WTC11 (cell line): ENCODE measurements at regions not wholly inside any gene's neighbourhood (a gene's known extent, or its start where the extent isn't known, plus 50 kb on each side); places are given as distances from the start of the nearest gene placed in this dataset.

ENCODE experiments used
- ATAC-seq: fragments of 200-7000 bp; cut with Tn5 transposase; 2 replicates; pipeline ENCODE4 v1.10.0; 2021; ENCODE audit warnings: mild to moderate bottlenecking, moderate library complexity
- CTCF ChIA-PET: fragments of 300-600 bp; sonication (Branson Sonifier 250); formaldehyde crosslinking; loops from one replicate; lab custom pipeline; 2021; ENCODE audit warnings: antibody characterized with exemption; lab: Charles Lee
- POLR2A ChIA-PET: fragments of 350-600 bp; sonication (Branson Sonifier 250); formaldehyde crosslinking; loops from one replicate; lab custom pipeline; 2021; ENCODE audit warnings: antibody characterized with exemption; lab: Charles Lee
- DNase-seq: peaks from one replicate; pipeline ENCODE4 v3.0.0; 2021; ENCODE audit warnings: low spot score
- H3K27ac Mint-ChIP-seq: 2 replicates; pipeline ENCODE4 v1.8.0; 2021; ENCODE audit warnings: mixed read lengths
- H3K27me3 Mint-ChIP-seq: 2 replicates; pipeline ENCODE4 v1.8.0; 2021; ENCODE audit warnings: low read depth, mild to moderate bottlenecking, moderate library complexity, mixed read lengths
- H3K36me3 Mint-ChIP-seq: 2 replicates; pipeline ENCODE4 v1.8.0; 2021; ENCODE audit warnings: mixed read lengths
- H3K4me1 Mint-ChIP-seq: 2 replicates; pipeline ENCODE4 v1.8.0; 2022; ENCODE audit warnings: mixed read lengths
- H3K4me3 Mint-ChIP-seq: 2 replicates; pipeline ENCODE4 v1.8.0; 2021; ENCODE audit warnings: mild to moderate bottlenecking, moderate library complexity, mixed read lengths
- H3K9me3 Mint-ChIP-seq: 2 replicates; pipeline ENCODE4 v1.8.0; 2021; ENCODE audit warnings: mixed read lengths
- CBFB ChIP-seq: sonication (generic); formaldehyde crosslinking; IDR thresholded peaks from 2 replicates; pipeline ENCODE4 v1.8.1; 2022; ENCODE audit warnings: mild to moderate bottlenecking, low read depth, missing genetic modification reagents
- CREB1 ChIP-seq: sonication (generic); formaldehyde crosslinking; IDR thresholded peaks from 2 replicates; pipeline ENCODE4 v1.8.0; 2023; ENCODE audit warnings: mild to moderate bottlenecking, missing genetic modification reagents
- CREM ChIP-seq: sonication (generic); formaldehyde crosslinking; IDR thresholded peaks from 2 replicates; pipeline ENCODE4 v1.8.1; 2022; ENCODE audit warnings: mild to moderate bottlenecking, missing genetic modification reagents, moderate library complexity
- ETV6 ChIP-seq: sonication (generic); formaldehyde crosslinking; IDR thresholded peaks from 2 replicates; pipeline ENCODE4 v1.8.1; 2022; ENCODE audit warnings: mild to moderate bottlenecking, missing genetic modification reagents
- JUN ChIP-seq: sonication (generic); formaldehyde crosslinking; IDR thresholded peaks from 2 replicates; pipeline ENCODE4 v1.8.0; 2023; ENCODE audit warnings: mild to moderate bottlenecking, missing genetic modification reagents
- MYBL2 ChIP-seq: sonication (generic); formaldehyde crosslinking; IDR thresholded peaks from 2 replicates; pipeline ENCODE4 v1.8.1; 2023; ENCODE audit warnings: mild to moderate bottlenecking, moderate library complexity, missing genetic modification reagents
- NFYB ChIP-seq: sonication (generic); formaldehyde crosslinking; conservative IDR thresholded peaks from 2 replicates; pipeline ENCODE4 v1.8.0; 2022; ENCODE audit warnings: low read depth, missing genetic modification reagents
- OVOL2 ChIP-seq: fragments of 250-450 bp; sonication (Bioruptor Pico); IDR thresholded peaks from 2 replicates; pipeline ENCODE4 v1.9.0; 2021; ENCODE audit warnings: mild to moderate bottlenecking, borderline replicate concordance
- RORB ChIP-seq: fragments of 250-450 bp; sonication (Bioruptor Pico); IDR thresholded peaks from 2 replicates; pipeline ENCODE4 v1.9.0; 2021; ENCODE audit warnings: mild to moderate bottlenecking
- SOX15 ChIP-seq: fragments of 250-450 bp; sonication (Bioruptor Pico); IDR thresholded peaks from 2 replicates; pipeline ENCODE4 v1.9.0; 2021; ENCODE audit warnings: mild to moderate bottlenecking
- SP1 ChIP-seq: sonication (generic); formaldehyde crosslinking; conservative IDR thresholded peaks from 2 replicates; pipeline ENCODE4 v1.8.1; 2022; ENCODE audit warnings: missing genetic modification reagents
- ZNF121 ChIP-seq: sonication (generic); formaldehyde crosslinking; IDR thresholded peaks from 2 replicates; pipeline ENCODE4 v1.8.0; 2023; ENCODE audit warnings: missing genetic modification reagents
- ZNF219 ChIP-seq: sonication (generic); formaldehyde crosslinking; IDR thresholded peaks from 2 replicates; pipeline ENCODE4 v1.8.0; 2023; ENCODE audit warnings: missing genetic modification reagents, mild to moderate bottlenecking, borderline replicate concordance
- ZNF671 ChIP-seq: fragments of 250-450 bp; sonication (Bioruptor Pico); IDR thresholded peaks from 2 replicates; pipeline ENCODE4 v1.8.0; 2021; ENCODE audit warnings: mild to moderate bottlenecking
- TF ChIP-seq, protein P1 (sequence below): sonication (generic); formaldehyde crosslinking; IDR thresholded peaks from 2 replicates; pipeline ENCODE4 v1.8.1; 2023; ENCODE audit warnings: mild to moderate bottlenecking, missing genetic modification reagents, borderline replicate concordance
- TF ChIP-seq, protein P2 (sequence below): fragments of 250-450 bp; sonication (Bioruptor Pico); IDR thresholded peaks from 2 replicates; pipeline ENCODE4 v1.9.0; 2021; ENCODE audit warnings: moderate library complexity, mild to moderate bottlenecking, inconsistent platforms, borderline replicate concordance
- TF ChIP-seq, protein P3 (sequence below): fragments of 250-450 bp; sonication (Bioruptor Pico); IDR thresholded peaks from 2 replicates; pipeline ENCODE4 v1.9.0; 2021; ENCODE audit warnings: mild to moderate bottlenecking
- TF ChIP-seq, protein P4 (sequence below): sonication (generic); formaldehyde crosslinking; IDR thresholded peaks from 2 replicates; pipeline ENCODE4 v1.8.1; 2022; ENCODE audit warnings: mild to moderate bottlenecking, missing genetic modification reagents, moderate library complexity, borderline replicate concordance
- TF ChIP-seq, protein P5 (sequence below): sonication (generic); formaldehyde crosslinking; IDR thresholded peaks from 2 replicates; pipeline ENCODE4 v1.8.0; 2022; ENCODE audit warnings: mild to moderate bottlenecking, missing genetic modification reagents

DNA sequence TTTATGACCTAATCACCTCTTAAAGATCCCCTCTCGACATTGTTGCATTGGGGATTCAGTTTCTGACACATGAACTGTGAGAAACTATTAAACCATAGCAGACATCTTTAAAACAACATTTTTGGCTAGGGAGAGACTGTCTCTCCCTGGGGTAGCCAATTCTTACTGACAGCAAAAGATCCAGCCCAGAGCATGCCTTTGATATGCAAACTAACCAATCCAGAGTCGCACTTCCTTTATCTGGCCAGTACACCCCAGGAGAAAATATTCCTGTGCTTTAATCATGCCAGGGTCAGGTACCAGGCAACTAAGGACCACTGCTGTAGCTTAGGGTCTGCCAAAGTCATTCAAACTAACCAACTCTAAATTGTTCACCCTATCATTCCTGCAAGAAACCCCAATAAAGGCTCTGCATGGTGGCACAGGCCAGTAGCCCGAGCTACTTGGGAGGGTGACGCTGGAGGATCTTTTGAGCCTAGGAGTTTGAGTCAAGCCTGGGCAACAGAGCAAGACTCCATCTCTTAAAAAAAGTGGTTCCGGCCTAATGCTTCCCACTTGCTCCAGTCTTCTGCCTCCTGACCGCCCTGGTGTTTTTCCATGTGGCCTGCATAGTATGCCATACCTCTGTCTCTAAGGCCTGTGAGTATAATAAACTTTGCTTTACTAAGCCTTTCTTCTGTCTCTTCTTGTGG lies 62.3 kb upstream of the DAPK1 start:
- no peaks in the 10 kb centered on the region for H3K9me3 Mint-ChIP-seq
- no peak for DNase-seq
- peak; percentile 88 for ATAC-seq
- 0 out of 2 replicates have a peak, but pooled peaks cover 2% of the 10 kb centered on the region for H3K36me3 Mint-ChIP-seq
- no peak overlapping the region for H3K27ac Mint-ChIP-seq
- POLR2A ChIA-PET, result no interaction called here
- CTCF ChIA-PET, result interaction anchor here (2.5 kb wide), 1 partner anchor 62 kb away, joined by 5 read pairs; the partner anchor contains the start of gene DAPK1
- H3K27me3 Mint-ChIP-seq, result no peaks in the 10 kb centered on the region; the same call in 1 of the 2 replicates
- TF ChIP-seq, protein P1, sequence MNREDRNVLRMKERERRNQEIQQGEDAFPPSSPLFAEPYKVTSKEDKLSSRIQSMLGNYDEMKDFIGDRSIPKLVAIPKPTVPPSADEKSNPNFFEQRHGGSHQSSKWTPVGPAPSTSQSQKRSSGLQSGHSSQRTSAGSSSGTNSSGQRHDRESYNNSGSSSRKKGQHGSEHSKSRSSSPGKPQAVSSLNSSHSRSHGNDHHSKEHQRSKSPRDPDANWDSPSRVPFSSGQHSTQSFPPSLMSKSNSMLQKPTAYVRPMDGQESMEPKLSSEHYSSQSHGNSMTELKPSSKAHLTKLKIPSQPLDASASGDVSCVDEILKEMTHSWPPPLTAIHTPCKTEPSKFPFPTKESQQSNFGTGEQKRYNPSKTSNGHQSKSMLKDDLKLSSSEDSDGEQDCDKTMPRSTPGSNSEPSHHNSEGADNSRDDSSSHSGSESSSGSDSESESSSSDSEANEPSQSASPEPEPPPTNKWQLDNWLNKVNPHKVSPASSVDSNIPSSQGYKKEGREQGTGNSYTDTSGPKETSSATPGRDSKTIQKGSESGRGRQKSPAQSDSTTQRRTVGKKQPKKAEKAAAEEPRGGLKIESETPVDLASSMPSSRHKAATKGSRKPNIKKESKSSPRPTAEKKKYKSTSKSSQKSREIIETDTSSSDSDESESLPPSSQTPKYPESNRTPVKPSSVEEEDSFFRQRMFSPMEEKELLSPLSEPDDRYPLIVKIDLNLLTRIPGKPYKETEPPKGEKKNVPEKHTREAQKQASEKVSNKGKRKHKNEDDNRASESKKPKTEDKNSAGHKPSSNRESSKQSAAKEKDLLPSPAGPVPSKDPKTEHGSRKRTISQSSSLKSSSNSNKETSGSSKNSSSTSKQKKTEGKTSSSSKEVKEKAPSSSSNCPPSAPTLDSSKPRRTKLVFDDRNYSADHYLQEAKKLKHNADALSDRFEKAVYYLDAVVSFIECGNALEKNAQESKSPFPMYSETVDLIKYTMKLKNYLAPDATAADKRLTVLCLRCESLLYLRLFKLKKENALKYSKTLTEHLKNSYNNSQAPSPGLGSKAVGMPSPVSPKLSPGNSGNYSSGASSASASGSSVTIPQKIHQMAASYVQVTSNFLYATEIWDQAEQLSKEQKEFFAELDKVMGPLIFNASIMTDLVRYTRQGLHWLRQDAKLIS (CRISPR knock-in tag), result no peak
- TF ChIP-seq ZNF121, result peak; percentile 91
- TF ChIP-seq, protein P2, sequence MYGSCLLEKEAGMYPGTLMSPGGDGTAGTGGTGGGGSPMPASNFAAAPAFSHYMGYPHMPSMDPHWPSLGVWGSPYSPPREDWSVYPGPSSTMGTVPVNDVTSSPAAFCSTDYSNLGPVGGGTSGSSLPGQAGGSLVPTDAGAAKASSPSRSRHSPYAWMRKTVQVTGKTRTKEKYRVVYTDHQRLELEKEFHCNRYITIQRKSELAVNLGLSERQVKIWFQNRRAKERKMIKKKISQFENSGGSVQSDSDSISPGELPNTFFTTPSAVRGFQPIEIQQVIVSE (CRISPR knock-in tag), result no peak
- TF ChIP-seq ZNF219 (CRISPR knock-in tag), result no peak
- TF ChIP-seq ETV6, result 0 out of 2 replicates have a peak, but pooled peaks have one; percentile 48
- TF ChIP-seq, protein P3, sequence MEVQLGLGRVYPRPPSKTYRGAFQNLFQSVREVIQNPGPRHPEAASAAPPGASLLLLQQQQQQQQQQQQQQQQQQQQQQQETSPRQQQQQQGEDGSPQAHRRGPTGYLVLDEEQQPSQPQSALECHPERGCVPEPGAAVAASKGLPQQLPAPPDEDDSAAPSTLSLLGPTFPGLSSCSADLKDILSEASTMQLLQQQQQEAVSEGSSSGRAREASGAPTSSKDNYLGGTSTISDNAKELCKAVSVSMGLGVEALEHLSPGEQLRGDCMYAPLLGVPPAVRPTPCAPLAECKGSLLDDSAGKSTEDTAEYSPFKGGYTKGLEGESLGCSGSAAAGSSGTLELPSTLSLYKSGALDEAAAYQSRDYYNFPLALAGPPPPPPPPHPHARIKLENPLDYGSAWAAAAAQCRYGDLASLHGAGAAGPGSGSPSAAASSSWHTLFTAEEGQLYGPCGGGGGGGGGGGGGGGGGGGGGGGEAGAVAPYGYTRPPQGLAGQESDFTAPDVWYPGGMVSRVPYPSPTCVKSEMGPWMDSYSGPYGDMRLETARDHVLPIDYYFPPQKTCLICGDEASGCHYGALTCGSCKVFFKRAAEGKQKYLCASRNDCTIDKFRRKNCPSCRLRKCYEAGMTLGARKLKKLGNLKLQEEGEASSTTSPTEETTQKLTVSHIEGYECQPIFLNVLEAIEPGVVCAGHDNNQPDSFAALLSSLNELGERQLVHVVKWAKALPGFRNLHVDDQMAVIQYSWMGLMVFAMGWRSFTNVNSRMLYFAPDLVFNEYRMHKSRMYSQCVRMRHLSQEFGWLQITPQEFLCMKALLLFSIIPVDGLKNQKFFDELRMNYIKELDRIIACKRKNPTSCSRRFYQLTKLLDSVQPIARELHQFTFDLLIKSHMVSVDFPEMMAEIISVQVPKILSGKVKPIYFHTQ (CRISPR knock-in tag), result no peak
- no peak overlapping the region for H3K4me3 Mint-ChIP-seq
- H3K4me1 Mint-ChIP-seq, result peaks cover 37% of the 10 kb centered on the region

DNA sequence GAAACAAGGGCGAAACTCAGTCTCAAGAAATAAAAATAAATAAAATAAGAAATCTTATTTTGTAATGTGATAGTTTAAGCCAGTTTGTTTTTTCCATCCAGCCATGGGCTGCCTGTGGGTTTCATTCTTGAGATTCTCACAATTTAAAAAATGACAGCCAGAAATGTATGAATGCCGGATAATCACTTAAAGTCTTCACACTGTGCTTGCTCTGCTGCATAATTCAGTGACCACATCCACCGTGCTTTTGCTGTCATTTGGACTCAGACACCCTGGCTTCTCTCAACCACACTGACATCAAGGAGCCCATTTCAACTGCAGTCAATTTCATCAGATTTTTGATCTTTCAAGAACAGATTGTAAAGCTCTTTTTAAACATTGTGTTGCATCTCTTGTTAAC lies 61.0 kb upstream of the DAPK1 start:
- CTCF ChIA-PET, result interaction anchor here (2.5 kb wide), 1 partner anchor 61 kb away, joined by 5 read pairs; the partner anchor contains the start of gene DAPK1
- no peak for TF ChIP-seq JUN
- POLR2A ChIA-PET, result interaction anchor here (1.2 kb wide), 1 partner anchor 11 kb away, joined by 5 read pairs; no protein-coding TSS in a partner anchor
- ATAC-seq (no peak), DNase-seq (no peak)
- Mint-ChIP-seq H3K36me3 (0 out of 2 replicates have a peak, but pooled peaks cover 2% of the 10 kb centered on the region), H3K4me3 (no peak overlapping the region), H3K9me3 (no peaks in the 10 kb centered on the region), H3K27ac (peak overlapping the region; percentile 0; the same call in 1 of the 2 replicates), H3K27me3 (no peaks in the 10 kb centered on the region; the same call in none of the 2 replicates), H3K4me1 (peaks cover 32% of the 10 kb centered on the region)

DNA sequence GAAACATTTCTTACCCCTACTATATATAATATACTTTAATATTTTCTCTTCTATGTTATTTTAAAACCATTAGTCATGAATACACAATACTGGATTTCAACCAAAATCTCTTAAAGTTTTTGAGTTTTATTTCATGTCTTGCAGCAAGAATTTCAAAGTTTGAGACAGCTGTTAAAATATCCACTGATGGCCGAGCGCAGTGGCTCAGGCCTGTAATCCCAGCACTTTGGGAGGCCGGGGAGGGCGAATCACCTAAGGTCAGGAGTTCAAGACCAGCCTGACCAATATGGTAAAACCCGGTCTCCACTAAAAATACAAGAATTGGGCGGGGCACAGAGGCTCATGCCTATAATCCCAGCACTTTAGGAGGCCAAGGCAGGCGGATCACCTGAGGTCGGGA lies 59.7 kb upstream of the DAPK1 start:
- Mint-ChIP-seq H3K27me3 (no peaks in the 10 kb centered on the region; the same call in 1 of the 2 replicates), H3K4me1 (peaks cover 29% of the 10 kb centered on the region), H3K27ac (no peak overlapping the region), H3K9me3 (0 out of 2 replicates have a peak, but pooled peaks cover 4% of the 10 kb centered on the region), H3K4me3 (no peak overlapping the region), H3K36me3 (no peaks in the 10 kb centered on the region)
- POLR2A ChIA-PET, result no interaction called here
- CTCF ChIA-PET, result no interaction called here
- DNase-seq, result no peak
- ATAC-seq, result no peak
- TF ChIP-seq CREB1 (CRISPR knock-in tag) (no peak), SP1 (no peak)

DNA sequence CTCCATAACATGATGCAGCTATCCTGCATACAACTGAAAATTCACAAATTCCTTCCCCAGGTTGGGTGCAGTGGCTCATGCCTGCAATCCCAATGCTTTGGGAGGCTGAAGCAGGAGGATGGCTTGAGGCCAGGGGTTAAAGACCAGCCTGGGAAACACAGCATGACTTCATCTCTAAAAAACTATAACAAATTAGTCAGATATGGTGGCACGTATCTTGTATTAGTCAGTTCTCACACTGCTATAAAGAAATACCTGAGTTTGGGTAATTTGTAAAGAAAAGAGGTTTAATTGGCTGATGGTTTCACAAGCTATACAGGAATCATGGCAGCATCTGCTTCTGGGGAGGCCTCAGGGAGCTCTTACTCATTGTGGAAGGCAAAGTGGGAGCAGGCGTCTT lies 56.4 kb upstream of the DAPK1 start:
- H3K9me3 Mint-ChIP-seq, result peaks cover 4% of the 10 kb centered on the region; the same call in 1 of the 2 replicates
- ChIA-PET POLR2A (no interaction called here), CTCF (no interaction called here)
- H3K36me3 Mint-ChIP-seq, result no peaks in the 10 kb centered on the region
- H3K4me3 Mint-ChIP-seq, result no peak overlapping the region
- no peak overlapping the region for H3K27ac Mint-ChIP-seq
- DNase-seq, result no peak
- H3K4me1 Mint-ChIP-seq, result peaks cover 17% of the 10 kb centered on the region
- no peak for ATAC-seq
- H3K27me3 Mint-ChIP-seq, result peaks cover 2% of the 10 kb centered on the region; the same call in 1 of the 2 replicates
- TF ChIP-seq RORB (no peak), SOX15 (CRISPR knock-in tag) (no peak), CREM (no peak), OVOL2 (no peak), NFYB (CRISPR knock-in tag) (no peak), CBFB (no peak), MYBL2 (no peak), ZNF671 (CRISPR knock-in tag) (no peak)
- TF ChIP-seq, protein P4, sequence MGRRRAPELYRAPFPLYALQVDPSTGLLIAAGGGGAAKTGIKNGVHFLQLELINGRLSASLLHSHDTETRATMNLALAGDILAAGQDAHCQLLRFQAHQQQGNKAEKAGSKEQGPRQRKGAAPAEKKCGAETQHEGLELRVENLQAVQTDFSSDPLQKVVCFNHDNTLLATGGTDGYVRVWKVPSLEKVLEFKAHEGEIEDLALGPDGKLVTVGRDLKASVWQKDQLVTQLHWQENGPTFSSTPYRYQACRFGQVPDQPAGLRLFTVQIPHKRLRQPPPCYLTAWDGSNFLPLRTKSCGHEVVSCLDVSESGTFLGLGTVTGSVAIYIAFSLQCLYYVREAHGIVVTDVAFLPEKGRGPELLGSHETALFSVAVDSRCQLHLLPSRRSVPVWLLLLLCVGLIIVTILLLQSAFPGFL (CRISPR knock-in tag), result no peak
- TF ChIP-seq, protein P5, sequence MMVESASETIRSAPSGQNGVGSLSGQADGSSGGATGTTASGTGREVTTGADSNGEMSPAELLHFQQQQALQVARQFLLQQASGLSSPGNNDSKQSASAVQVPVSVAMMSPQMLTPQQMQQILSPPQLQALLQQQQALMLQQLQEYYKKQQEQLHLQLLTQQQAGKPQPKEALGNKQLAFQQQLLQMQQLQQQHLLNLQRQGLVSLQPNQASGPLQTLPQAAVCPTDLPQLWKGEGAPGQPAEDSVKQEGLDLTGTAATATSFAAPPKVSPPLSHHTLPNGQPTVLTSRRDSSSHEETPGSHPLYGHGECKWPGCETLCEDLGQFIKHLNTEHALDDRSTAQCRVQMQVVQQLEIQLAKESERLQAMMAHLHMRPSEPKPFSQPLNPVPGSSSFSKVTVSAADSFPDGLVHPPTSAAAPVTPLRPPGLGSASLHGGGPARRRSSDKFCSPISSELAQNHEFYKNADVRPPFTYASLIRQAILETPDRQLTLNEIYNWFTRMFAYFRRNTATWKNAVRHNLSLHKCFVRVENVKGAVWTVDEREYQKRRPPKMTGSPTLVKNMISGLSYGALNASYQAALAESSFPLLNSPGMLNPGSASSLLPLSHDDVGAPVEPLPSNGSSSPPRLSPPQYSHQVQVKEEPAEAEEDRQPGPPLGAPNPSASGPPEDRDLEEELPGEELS (CRISPR knock-in tag), result no peak
